Tibial nerve (tissue), 4 donors: ENCODE measurements at regions not wholly inside any gene's neighbourhood (a gene's known extent, or its start where the extent isn't known, plus 50 kb on each side); places are given as distances from the start of the nearest gene placed in this dataset.

Source experiments
- CTCF ChIP-seq, 5 experiments: fragments of 200-600 bp in 3 of 5; fragments of 450-650 bp in 2 of 5; sonication (generic) in 3 of 5; IDR thresholded peaks; one replicate each; pipeline ENCODE4 v1.5.1; 2016 to 2019; ENCODE audit warnings: antibody characterized with exemption in 5 of 5, mild to moderate bottlenecking in 3 of 5, moderate library complexity in 2 of 5
- EP300 ChIP-seq, 2 donors: sonication (generic); formaldehyde crosslinking; IDR thresholded peaks; one replicate each; pipeline ENCODE4 v1.6.1; 2017; ENCODE audit warnings: antibody characterized with exemption in 2 of 2, mild to moderate bottlenecking in 1 of 2

- TF ChIP-seq CTCF (IDR thresholded peaks at IDR 0.05) = no peak
- TF ChIP-seq EP300 (IDR thresholded peaks at IDR 0.05) = no peak
Observed at GRCh38 chr10:30694518-30695228, 65.1 kb upstream of the LYZL2 start.
